ENCODE measurements at regions not wholly inside any gene's neighbourhood (a gene's known extent, or its start where the extent isn't known, plus 50 kb on each side); places are given as distances from the start of the nearest gene placed in this dataset.

- TF ChIP-seq CTCF (IDR thresholded peaks at IDR 0.05; ENCODE audit: insufficient read depth, low read length, missing control alignments) = no peak
- no peak overlapping the region for H3K4me3 ChIP-seq (ENCODE audit: low read depth, low read length)
- ChIA-PET CTCF (no interaction called here), POLR2A (no interaction called here)
- DNase-seq (ENCODE audit: low read depth, low spot score) = no peak
Measured at GRCh38 chr12:98121963-98122362, 393.4 kb upstream of the TMPO start.

- DNase-seq (ENCODE audit: low read depth, low spot score) = no peak
- POLR2A ChIA-PET = no interaction called here
- H3K4me3 ChIP-seq (ENCODE audit: low read depth, low read length) = no peak overlapping the region
- no peak for TF ChIP-seq CTCF (IDR thresholded peaks at IDR 0.05; ENCODE audit: insufficient read depth, low read length, missing control alignments)
- CTCF ChIA-PET = no interaction called here
Measured at GRCh38 chr12:98123021-98123461, 392.3 kb upstream of the TMPO start.

GRCh38 chr12:98126637-98127335, 388.6 kb upstream of the TMPO start:
- H3K4me3 ChIP-seq (ENCODE audit: low read depth, low read length) = no peak overlapping the region
- no peak for DNase-seq (ENCODE audit: low read depth, low spot score)
- no peak for TF ChIP-seq CTCF (IDR thresholded peaks at IDR 0.05; ENCODE audit: insufficient read depth, low read length, missing control alignments)
- ChIA-PET POLR2A (no interaction called here), CTCF (no interaction called here)

- CTCF ChIA-PET = no interaction called here
- TF ChIP-seq CTCF (IDR thresholded peaks at IDR 0.05; ENCODE audit: insufficient read depth, low read length, missing control alignments) = no peak
- POLR2A ChIA-PET = no interaction called here
- no peak for DNase-seq (ENCODE audit: low read depth, low spot score)
- H3K4me3 ChIP-seq (ENCODE audit: low read depth, low read length) = no peak overlapping the region
Measured at GRCh38 chr12:98127336-98127679, 388.1 kb upstream of the TMPO start.

GRCh38 chr12:98127854-98128253, 387.5 kb upstream of the TMPO start:
- CTCF ChIA-PET = no interaction called here
- POLR2A ChIA-PET = no interaction called here
- no peak for DNase-seq (ENCODE audit: low read depth, low spot score)
- TF ChIP-seq CTCF (IDR thresholded peaks at IDR 0.05; ENCODE audit: insufficient read depth, low read length, missing control alignments) = no peak
- no peak overlapping the region for H3K4me3 ChIP-seq (ENCODE audit: low read depth, low read length)

GRCh38 chr12:98136544-98136943, 378.8 kb upstream of the TMPO start:
- no peak for TF ChIP-seq CTCF (IDR thresholded peaks at IDR 0.05; ENCODE audit: insufficient read depth, low read length, missing control alignments)
- ChIA-PET POLR2A (no interaction called here), CTCF (no interaction called here)
- no peak for DNase-seq (ENCODE audit: low read depth, low spot score)
- H3K4me3 ChIP-seq (ENCODE audit: low read depth, low read length) = no peak overlapping the region

Measured in AG04449 (cell line).